ENCODE measurements at regions not wholly inside any gene's neighbourhood (a gene's known extent, or its start where the extent isn't known, plus 50 kb on each side); places are given as distances from the start of the nearest gene placed in this dataset.

DNA sequence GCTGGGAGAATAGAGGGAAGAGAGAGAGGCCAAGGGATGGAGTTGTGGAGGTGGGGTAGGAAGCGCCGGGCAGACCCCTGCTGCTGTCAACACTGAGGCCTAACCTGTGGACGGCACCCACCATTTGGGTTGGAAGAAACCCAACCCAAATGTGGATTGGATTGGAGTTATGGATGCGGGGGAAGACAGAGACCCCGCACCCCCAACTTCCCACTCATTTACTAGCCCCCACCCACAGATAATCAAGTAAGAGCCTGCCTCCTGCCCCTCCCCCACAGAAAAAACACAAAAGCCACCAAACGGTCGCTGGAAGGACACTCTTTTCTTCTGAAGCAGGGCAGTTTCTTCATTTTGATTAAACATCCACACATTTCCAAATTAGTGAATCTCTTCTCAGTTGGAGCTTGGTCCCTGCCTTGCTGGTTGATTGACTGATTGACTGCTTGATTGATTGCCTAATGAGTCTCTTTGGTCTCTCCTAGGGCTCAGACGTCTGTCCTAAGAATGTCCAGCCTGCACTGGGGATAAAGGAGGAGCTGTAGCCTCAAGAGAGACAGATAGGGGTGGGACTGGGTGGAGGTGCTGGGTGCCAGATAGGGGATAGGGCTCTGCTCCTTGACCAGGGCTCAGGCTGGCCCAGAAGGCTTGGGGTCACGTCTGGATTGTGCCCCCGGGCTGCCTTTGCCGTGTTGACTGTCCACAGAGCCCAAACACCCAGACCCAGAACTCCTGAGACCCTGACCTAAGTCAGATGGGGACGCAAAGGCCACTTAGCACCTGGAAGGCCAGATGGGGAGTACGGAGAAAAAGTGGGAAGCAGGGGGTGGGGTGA is 74.9 kb upstream of the FOXP4 start:
- H3K27ac Mint-ChIP-seq = no peak overlapping the region
- H3K27me3 Mint-ChIP-seq (ENCODE audit: insufficient read depth) = peaks cover 69% of the 10 kb centered on the region
- H3K4me1 Mint-ChIP-seq (ENCODE audit: low read depth) = no peaks in the 10 kb centered on the region
- DNase-seq (ENCODE audit: low spot score) = no peak
- intact Hi-C loops (cut with micrococcal nuclease) = no loop called here
- H3K9me3 Mint-ChIP-seq = no peaks in the 10 kb centered on the region
- no peaks in the 10 kb centered on the region for H3K36me3 Mint-ChIP-seq (ENCODE audit: low read depth)
- no peak overlapping the region for H3K4me3 Mint-ChIP-seq

DNA sequence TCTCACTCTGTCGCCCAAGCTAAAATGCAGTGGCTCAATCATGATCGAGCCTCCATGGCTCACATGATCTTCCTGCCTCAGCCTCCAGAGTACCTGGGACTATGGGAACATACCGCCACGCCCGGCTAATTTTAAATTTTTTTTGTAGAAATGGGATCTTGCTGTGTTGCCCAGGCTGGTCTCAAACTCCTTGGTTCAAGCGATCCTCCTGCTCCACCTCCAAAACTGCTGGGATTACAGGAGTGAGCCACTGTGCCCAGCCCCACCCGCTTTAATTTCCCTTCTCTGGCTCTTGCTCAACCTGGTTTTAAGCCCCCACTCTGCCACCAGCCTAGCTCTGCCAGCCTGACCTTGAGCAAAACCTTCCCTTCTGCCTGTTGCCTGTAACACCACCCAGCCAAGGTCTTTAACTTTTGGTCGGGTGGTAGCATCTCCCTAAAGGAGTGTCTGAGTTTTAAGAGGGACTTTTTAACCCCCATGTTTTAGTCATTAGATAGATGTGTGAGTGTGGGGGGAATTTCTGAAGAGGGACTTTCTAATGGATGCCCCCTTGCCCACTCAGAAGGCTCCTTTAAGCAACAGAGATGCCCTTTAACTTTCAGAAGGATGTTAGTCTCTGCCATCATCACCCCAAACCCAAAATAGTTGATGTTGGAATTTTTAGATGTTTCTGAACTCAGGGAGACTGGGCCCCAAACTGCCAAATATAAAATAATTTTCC is 71.8 kb upstream of the FOXP4 start:
- Mint-ChIP-seq H3K27ac (no peak overlapping the region), H3K4me3 (no peak overlapping the region), H3K27me3 (ENCODE audit: insufficient read depth) (peaks cover 59% of the 10 kb centered on the region), H3K36me3 (ENCODE audit: low read depth) (no peaks in the 10 kb centered on the region), H3K4me1 (ENCODE audit: low read depth) (no peaks in the 10 kb centered on the region), H3K9me3 (no peaks in the 10 kb centered on the region)
- intact Hi-C loops (cut with micrococcal nuclease) = no loop called here
- DNase-seq (ENCODE audit: low spot score) = no peak

DNA sequence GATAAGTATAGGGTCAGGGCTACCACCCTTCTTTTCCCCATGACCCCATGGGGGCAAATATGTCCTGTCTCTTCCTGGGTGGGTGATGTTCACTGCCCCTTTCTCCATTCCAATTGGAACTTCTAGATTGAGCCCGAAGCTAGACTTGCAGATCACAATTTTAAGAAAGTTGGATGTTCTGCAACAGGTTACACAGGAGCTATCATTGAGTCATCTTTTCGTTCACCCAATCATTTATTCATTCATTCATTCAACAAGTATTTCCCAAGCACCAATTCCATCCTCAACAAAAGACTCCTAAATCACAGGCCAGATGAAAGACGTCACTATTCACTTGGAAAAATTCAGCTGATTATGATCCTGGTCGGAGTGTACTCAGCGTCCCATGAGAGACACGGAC is 71.0 kb upstream of the FOXP4 start:
- Mint-ChIP-seq H3K27me3 (ENCODE audit: insufficient read depth) (peaks cover 54% of the 10 kb centered on the region), H3K27ac (no peak overlapping the region), H3K4me1 (ENCODE audit: low read depth) (no peaks in the 10 kb centered on the region), H3K9me3 (no peaks in the 10 kb centered on the region), H3K36me3 (ENCODE audit: low read depth) (no peaks in the 10 kb centered on the region), H3K4me3 (no peak overlapping the region)
- DNase-seq (ENCODE audit: low spot score) = no peak
- intact Hi-C loops (cut with micrococcal nuclease) = no loop called here

DNA sequence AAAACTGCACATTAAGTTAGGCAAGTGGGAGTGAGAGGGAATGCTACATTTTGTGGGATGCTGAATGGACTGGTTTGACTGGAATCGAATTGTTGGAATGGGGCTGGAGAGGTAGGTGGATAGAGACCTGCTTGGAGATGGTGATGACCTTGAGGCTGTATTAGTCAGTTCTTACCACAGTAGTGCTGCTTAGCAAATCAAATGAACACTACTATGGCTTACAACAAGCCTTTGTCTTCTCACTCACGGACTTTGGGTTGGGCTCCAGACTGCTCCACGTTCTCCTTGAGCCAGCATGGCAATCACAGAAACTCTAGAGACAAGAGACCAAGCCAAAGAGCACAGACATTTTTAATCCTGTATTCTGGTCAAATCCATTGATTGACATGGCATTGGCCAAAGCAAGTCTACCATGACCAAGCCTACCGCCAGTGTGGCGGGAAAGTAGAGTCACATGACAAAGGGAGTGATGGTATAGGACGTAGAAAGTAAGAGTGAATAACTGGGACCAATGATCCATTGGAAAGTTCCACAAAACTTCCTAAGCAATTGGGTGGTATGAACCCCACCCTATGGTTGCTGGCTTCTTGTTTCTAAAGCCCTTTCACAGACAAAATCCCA is 70.3 kb upstream of the FOXP4 start:
- H3K36me3 Mint-ChIP-seq (ENCODE audit: low read depth) = no peaks in the 10 kb centered on the region
- H3K27ac Mint-ChIP-seq = no peak overlapping the region
- intact Hi-C loops (cut with micrococcal nuclease) = no loop called here
- H3K27me3 Mint-ChIP-seq (ENCODE audit: insufficient read depth) = peaks cover 55% of the 10 kb centered on the region
- no peaks in the 10 kb centered on the region for H3K9me3 Mint-ChIP-seq
- H3K4me3 Mint-ChIP-seq = no peak overlapping the region
- DNase-seq (ENCODE audit: low spot score) = no peak
- no peaks in the 10 kb centered on the region for H3K4me1 Mint-ChIP-seq (ENCODE audit: low read depth)

DNA sequence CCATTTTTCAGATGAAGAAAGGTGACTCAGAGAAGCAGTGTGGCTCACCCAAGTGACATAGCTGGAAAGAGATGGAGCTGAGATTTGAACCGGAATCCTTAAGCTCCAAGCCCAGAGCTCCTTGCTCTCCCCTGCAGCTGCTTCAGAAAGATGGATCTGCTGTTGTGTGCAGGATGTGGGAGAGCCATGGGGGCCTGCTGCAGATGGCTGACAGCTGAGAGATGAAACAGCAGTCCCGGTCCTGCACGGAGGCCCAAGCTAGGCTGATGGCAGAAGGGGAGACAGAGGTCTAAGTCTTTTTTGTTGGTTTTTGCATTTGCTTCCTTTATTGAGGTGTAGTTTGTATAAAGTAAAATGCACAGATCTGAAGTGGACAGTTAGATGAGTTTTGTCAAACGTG is 69.8 kb upstream of the FOXP4 start:
- no peaks in the 10 kb centered on the region for H3K4me1 Mint-ChIP-seq (ENCODE audit: low read depth)
- H3K27me3 Mint-ChIP-seq (ENCODE audit: insufficient read depth) = peaks cover 52% of the 10 kb centered on the region
- H3K9me3 Mint-ChIP-seq = no peaks in the 10 kb centered on the region
- intact Hi-C loops (cut with micrococcal nuclease) = no loop called here
- H3K27ac Mint-ChIP-seq = no peak overlapping the region
- no peak overlapping the region for H3K4me3 Mint-ChIP-seq
- no peak for DNase-seq (ENCODE audit: low spot score)
- no peaks in the 10 kb centered on the region for H3K36me3 Mint-ChIP-seq (ENCODE audit: low read depth)

DNA sequence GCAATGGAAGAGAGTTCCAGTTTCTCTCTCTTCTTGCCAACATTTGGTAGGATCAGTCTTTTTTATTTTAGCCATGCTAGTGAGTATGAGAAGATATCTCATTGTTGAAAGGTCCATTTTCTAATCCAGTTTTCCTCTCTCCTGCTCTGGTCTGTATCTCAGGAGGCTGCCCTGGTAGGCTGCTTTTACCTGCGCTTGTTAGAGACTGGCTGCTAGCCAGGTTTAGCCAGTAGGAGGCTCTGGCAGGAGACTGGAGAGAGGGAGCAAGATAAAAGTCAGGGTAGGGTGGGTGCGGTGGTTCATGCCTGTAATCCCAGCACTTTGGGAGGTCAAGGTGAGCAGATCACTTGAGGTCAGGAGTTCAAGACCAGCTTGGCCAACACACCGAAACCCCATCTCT is 68.6 kb upstream of the FOXP4 start:
- no peak overlapping the region for H3K4me3 Mint-ChIP-seq
- no peaks in the 10 kb centered on the region for H3K36me3 Mint-ChIP-seq (ENCODE audit: low read depth)
- DNase-seq (ENCODE audit: low spot score) = no peak
- intact Hi-C loops (cut with micrococcal nuclease) = no loop called here
- peaks cover 41% of the 10 kb centered on the region for H3K27me3 Mint-ChIP-seq (ENCODE audit: insufficient read depth)
- no peaks in the 10 kb centered on the region for H3K4me1 Mint-ChIP-seq (ENCODE audit: low read depth)
- no peaks in the 10 kb centered on the region for H3K9me3 Mint-ChIP-seq
- H3K27ac Mint-ChIP-seq = no peak overlapping the region

DNA sequence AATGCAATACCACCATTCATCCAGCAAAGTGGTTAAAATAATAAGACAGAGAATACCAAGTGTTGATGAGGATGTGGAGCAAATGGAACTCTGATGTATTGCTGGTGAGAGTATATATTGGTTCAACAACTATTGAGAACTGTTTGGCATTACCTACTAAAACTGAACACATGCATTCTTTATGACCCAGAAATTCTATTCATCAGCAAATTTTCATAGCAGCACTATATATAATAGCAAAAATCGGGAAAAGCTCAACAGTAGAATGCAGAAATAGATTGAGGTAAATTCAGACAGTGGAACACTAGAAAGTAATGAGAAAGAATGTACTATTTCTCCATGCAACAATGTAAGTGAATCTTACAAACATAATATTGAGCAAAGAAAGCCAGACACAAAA is 62.2 kb upstream of the FOXP4 start:
- no peak overlapping the region for H3K27ac Mint-ChIP-seq
- H3K36me3 Mint-ChIP-seq (ENCODE audit: low read depth) = no peaks in the 10 kb centered on the region
- no peak overlapping the region for H3K4me3 Mint-ChIP-seq
- peaks cover 23% of the 10 kb centered on the region for H3K27me3 Mint-ChIP-seq (ENCODE audit: insufficient read depth)
- no peak for DNase-seq (ENCODE audit: low spot score)
- H3K4me1 Mint-ChIP-seq (ENCODE audit: low read depth) = no peaks in the 10 kb centered on the region
- no peaks in the 10 kb centered on the region for H3K9me3 Mint-ChIP-seq
- intact Hi-C loops (cut with micrococcal nuclease) = no loop called here

DNA sequence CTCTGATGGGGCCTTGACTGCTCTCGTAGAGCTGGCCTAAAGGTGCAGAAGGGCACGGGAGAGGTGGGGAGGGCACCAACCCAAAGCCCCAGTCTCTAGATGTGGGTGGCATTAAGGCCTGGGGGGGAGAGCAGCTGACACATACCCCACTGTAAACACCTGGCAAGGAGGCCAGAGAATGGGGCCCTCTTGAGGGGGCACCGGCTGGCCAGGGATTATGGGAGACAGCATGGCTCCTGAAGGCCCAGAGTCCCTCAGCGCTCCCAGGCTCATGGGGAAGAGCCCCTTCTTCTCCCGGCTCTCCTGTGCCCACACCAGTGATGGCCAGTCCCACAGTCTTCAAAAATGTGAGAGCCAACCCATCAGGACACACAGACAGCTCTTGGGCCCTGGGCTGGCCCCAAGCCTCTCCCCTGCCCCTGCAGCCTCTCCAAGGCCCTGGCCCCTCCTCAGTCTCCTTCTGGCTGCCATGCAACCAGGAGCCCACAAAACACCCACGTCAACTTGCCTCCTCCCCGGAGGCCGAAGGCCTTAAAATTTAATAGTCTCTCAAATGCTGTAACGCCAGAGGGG is 58.2 kb upstream of the FOXP4 start:
- Mint-ChIP-seq H3K4me3 (no peak overlapping the region), H3K27me3 (ENCODE audit: insufficient read depth) (peaks cover 33% of the 10 kb centered on the region), H3K9me3 (no peaks in the 10 kb centered on the region), H3K36me3 (ENCODE audit: low read depth) (no peaks in the 10 kb centered on the region), H3K4me1 (ENCODE audit: low read depth) (no peaks in the 10 kb centered on the region), H3K27ac (no peak overlapping the region)
- no peak for DNase-seq (ENCODE audit: low spot score)
- intact Hi-C loops (cut with micrococcal nuclease) = no loop called here

DNA sequence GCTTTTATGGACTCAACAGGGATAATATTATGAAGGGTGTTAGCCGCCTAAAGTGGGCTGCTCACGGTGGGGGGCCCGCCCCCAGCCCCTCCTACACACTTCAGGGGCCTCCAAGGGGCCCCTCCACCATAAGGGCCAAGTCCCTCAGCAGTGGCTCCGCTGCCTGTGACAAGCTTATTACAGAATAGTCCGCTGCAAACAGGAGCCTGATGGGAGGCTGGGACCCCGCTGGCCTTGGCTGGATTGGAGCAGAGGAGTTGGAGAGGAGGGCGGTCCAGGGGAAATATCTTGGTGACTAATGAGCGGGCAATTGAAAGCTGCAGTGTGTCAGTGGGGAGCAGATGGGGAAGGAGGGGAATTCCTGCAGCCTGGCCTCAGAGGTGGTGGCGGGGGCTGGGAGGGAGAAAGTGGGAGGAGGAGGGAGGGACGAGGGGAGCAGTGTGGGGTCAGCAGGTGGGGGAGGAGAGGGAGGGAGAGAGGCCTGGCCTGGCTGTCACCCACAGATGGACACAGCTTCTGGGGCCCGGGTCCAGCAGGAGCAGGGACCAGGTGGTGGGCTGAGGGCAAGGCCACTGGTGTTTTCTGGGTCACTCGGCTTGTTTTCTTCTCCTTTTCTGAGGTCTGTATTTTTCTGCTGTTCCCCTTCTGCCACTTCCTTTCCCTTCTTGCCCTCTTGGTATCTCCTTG is 57.6 kb upstream of the FOXP4 start:
- no peaks in the 10 kb centered on the region for H3K36me3 Mint-ChIP-seq (ENCODE audit: low read depth)
- H3K27me3 Mint-ChIP-seq (ENCODE audit: insufficient read depth) = peaks cover 31% of the 10 kb centered on the region
- intact Hi-C loops (cut with micrococcal nuclease) = no loop called here

DNA sequence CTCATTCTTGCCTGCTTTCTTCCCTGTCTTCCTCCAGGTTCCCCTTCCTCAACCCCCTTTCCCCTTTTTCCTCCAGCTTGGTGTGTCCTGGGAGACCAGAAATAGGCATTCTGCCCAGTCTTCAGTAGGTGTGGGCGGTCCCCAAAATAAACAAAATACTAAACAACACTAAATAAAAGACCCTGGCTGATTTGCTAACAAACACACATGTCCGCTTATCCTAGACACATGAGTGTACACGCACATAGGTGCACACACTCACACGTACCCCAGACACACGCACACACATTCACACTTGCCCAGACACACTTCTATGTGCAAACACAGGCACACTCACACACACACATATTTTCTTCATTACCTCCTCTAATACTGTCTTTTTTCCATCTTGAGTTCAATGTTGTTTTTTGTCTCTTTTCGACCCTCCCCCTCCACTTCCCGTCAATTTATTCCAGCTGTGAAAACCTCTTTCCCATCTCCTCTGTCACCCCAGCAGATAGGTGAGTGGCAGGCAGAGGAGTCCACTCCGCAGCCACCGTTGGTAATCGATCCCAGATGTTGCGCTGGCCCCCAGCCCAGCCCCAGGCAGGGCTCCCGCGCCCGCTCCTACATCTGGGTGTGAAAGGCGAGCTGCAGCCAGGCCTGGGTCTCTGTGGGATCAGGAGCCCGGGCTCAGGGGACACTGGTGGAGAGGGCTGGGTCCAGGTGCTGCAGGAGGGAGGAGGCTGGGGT is 56.9 kb upstream of the FOXP4 start:
- intact Hi-C loops (cut with micrococcal nuclease) = no loop called here
- no peaks in the 10 kb centered on the region for H3K4me1 Mint-ChIP-seq (ENCODE audit: low read depth)
- peaks cover 34% of the 10 kb centered on the region for H3K27me3 Mint-ChIP-seq (ENCODE audit: insufficient read depth)
- no peaks in the 10 kb centered on the region for H3K36me3 Mint-ChIP-seq (ENCODE audit: low read depth)
- DNase-seq (ENCODE audit: low spot score) = no peak
- no peaks in the 10 kb centered on the region for H3K9me3 Mint-ChIP-seq
- no peak overlapping the region for H3K4me3 Mint-ChIP-seq
- no peak overlapping the region for H3K27ac Mint-ChIP-seq

More for the DNA sequence above, 57.6 kb upstream of the FOXP4 start:
- DNase-seq (ENCODE audit: low spot score) = no peak
- Mint-ChIP-seq H3K9me3 (no peaks in the 10 kb centered on the region), H3K27ac (no peak overlapping the region), H3K4me1 (ENCODE audit: low read depth) (no peaks in the 10 kb centered on the region), H3K4me3 (no peak overlapping the region)

DNA sequence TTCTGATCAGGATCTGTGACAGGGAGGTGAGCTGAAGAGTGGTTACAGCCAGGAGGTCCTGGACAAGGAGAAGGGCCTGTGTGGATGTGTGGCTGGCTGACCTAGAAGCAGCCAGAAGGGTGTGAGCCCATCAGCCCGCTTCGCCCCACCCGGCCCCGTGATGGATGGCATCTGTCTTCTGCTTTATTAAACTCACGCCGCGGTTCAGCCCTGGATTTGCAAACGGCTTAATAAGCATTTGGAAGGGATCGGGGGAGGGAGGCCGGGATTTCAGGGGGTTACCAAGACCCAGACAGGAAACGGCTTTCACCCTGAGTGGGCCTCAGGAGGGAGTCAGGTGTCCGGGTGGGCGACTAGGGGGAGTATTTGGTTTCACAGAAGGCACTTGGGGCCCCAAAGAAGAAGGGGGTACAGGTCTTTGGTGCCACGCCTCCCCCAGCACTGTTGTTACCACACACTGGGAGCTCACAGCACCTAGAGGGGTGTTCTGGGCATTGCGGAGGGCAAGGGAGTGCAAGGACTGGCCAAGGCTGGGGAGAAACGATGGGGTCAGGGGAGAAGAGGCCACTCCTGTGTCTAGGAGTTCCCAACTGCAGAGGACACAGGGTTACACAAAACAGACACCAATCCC is 53.8 kb upstream of the FOXP4 start:
- no peak for DNase-seq (ENCODE audit: low spot score)
- Mint-ChIP-seq H3K4me3 (no peak overlapping the region), H3K9me3 (no peaks in the 10 kb centered on the region), H3K36me3 (ENCODE audit: low read depth) (no peaks in the 10 kb centered on the region), H3K4me1 (ENCODE audit: low read depth) (no peaks in the 10 kb centered on the region), H3K27me3 (ENCODE audit: insufficient read depth) (peaks cover 41% of the 10 kb centered on the region), H3K27ac (no peak overlapping the region)
- intact Hi-C loops (cut with micrococcal nuclease) = no loop called here
